ENCODE measurements at regions not wholly inside any gene's neighbourhood (a gene's known extent, or its start where the extent isn't known, plus 50 kb on each side); places are given as distances from the start of the nearest gene placed in this dataset.
A peak's percentile ranks its signal among the peaks of the same experiment; 100 is the strongest.

DNA sequence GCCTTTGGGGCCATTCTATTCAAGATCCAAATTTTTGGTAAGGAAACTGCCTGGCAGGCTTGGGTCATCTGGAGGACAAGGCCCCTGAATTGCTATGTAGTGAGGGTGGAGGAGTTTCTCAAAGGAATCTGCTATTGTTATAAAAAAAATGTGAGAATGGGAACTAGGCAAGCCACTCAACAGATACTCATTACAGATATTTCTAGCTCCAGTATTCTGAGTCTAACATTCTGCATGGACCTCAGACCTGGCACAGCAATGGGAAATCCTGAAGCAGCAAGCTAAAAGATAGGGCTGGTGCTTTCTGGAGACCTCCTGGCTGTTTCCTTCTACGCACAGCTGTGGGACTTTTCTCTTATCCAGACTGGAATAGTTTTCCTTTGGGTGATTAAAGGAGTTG is 430.7 kb upstream of the RBMS3 start:
- DNase-seq (ENCODE audit: low spot score) = no peak
- intact Hi-C loops (cut with DNase I) = no loop called here
- no peak for ATAC-seq

DNA sequence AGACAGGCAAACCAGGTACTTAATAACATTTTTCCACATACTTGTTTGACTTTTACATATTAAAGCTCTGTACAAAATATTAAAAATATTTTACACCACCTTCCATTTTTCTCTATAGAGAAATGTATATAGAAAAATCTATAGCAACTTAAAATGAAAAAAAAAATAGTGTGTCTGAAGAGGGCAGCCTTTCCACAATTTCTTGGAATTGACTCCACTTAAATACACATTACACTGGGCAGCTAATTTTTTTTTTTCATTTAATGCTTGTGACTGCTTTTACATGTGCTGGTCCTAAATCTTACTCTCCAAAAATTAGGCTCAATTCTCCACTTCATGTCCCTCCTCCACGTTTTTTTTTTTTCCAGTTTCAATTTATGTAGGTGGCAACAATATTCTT is 427.0 kb upstream of the RBMS3 start:
- intact Hi-C loops (cut with DNase I) = no loop called here
- ATAC-seq (no peak), DNase-seq (ENCODE audit: low spot score) (no peak)

DNA sequence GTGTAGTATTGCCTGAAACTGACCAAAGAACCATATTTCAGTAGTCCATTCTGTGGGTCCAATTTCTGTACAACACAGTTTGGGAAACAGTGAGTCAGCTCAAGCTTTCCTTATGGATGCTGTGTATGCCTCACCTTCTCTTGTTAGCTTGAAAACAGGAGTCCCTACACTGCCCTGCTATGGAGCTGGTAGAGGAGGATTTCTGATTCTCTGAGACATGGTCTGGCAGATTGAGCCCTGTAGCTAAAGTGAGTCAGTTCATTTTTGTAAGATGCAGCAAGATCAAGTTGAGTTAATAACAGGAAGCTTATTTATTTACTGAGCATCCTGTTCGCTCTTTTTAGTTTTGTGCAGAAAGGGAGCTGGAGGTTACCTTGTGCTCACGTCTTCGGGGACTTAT is 424.1 kb upstream of the RBMS3 start:
- DNase-seq (ENCODE audit: low spot score) (no peak), ATAC-seq (no peak)
- intact Hi-C loops (cut with DNase I) = loop anchor here (5.0 kb wide), 1 partner anchor 1116 kb away; no protein-coding TSS in a partner anchor

DNA sequence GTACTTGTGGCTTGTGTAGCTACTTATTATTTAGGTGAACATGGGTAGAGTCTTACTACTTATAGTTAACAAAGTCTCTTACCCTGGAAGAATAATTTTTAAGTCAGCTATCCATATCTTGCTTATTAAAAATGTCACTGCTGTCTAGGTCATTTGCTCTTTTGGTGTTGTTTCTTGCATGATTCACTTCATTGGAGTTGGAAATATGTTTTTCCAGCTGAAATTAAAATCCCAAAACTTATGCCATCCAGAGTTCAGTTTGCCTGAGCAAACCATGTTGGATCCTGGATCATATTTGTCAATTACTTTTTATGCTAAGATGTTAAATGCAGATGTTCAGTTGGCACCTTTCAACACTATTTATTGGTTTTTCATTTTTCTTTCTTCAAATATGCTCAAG is 421.0 kb upstream of the RBMS3 start:
- DNase-seq (ENCODE audit: low spot score) (no peak), ATAC-seq (peak; percentile 32)
- intact Hi-C loops (cut with DNase I) = loop anchor here (5.0 kb wide), 1 partner anchor 1112 kb away; no protein-coding TSS in a partner anchor

DNA sequence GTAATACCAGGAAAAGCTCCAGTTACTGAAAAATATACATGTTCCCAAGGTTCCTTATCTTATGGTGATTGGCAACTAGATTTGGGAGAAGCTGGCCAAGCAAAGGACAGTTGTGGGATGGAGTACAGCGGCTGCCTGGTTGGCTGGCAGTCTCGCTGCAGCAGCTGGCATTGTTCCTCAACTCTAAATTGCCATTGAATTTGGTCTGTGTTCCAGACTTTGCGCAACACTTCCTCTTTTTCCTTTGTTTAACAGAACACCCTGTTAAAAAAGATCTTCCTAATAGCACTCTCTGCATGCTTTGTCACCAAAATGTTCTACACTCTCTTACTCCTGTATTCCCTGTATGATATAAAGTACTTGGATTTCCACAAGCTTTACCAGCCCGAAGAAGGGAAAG is 420.6 kb upstream of the RBMS3 start:
- ATAC-seq = peak; percentile 82
- intact Hi-C loops (cut with DNase I) = no loop called here
- DNase-seq (ENCODE audit: low spot score) = no peak

DNA sequence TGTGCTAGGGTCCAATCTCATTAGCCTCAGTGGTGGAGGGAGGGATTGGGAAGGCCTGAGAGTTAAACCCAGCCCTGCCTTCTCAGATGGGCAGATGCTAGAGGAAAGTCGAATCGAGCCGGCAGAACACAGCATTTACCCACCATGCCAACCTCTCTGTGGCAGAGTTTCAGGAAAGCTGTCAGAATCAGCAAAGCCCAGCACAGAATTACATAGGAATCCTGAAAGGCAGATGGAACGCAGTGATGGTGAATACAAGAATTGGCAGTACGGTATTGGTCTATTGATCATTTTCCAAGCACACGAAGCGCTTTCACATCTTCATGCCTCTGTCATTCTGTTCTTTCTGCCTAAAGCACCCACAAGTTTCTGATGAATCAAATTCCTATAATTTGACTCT is 417.7 kb upstream of the RBMS3 start:
- intact Hi-C loops (cut with DNase I) = no loop called here
- ATAC-seq (no peak), DNase-seq (ENCODE audit: low spot score) (no peak)

DNA sequence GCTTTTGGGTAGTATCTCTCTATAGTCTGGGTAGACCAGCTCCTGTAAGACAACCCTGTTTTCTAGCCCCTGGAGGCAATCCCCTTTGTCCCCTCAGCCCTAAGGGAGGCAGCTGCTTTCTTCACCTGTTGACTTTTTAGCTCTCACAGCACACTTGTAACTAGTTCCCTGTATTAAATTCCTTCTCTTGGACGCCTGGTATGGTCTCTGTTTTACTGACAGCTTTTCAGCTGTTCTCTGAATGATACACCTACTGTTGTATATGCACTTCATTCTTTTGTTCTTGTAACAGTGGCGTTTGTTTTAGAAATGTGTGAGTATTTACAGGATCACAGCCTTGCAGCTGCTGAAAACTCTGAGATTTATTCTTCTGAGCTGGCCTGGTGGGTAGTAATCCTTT is 413.0 kb upstream of the RBMS3 start:
- intact Hi-C loops (cut with DNase I) = no loop called here
- no peak for ATAC-seq
- no peak for DNase-seq (ENCODE audit: low spot score)

DNA sequence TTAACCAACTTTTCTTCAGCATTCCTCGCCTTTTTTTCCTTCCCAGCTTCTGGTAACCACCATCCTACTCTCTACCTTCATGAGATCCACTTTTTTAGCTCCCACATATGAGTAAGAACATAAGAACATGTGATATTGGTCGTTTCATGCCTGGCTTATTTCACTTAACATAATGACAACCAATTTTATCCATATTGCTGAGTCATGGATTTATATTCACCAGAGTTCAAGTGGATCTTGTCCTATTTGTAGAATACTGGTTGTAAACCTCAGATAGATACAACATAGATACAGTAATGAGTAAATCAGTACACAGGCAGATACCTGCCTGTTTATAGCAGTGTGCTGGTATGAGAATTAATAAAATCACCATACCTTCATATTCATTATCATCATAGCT is 412.0 kb upstream of the RBMS3 start:
- DNase-seq (ENCODE audit: low spot score) = no peak
- ATAC-seq = no peak
- intact Hi-C loops (cut with DNase I) = no loop called here

DNA sequence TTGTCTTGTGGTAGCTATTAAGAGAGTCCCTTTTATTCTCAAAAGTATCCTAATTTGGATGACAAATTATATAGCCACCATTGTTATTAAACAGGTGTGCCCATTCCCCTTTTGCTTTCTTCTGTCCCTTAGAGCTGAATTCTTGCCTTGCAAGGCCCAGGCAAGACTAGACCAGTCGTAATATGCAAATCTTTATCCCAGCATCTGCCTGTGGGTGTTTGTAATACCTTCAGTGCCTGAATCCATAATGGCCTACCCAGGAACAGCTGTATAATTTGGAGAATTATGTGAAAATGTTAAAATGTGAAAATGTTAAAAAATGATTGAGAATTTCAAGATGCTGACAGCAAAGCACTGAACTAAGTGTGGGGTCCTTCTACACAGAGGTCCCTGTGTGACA is 403.0 kb upstream of the RBMS3 start:
- ATAC-seq = no peak
- no peak for DNase-seq (ENCODE audit: low spot score)

DNA sequence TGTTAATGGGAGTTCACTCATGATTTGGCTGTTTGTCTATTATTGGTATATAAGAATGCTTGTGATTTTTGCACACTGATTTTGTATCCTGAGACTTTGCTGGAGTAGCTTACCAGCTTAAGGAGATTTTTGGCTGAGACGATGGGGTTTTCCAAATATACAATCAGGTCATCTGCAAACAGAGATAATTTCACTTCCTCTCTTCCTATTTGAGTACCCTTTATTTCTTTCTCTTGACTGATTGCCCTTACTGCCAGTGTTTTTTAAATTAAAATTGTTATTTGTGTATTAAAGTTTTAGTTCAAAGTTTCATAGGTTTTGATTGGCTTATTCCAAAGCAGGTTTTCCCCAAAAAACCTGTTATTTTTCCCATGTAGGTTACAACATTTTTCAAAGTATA is 390.5 kb upstream of the RBMS3 start:
- ATAC-seq (no peak), DNase-seq (ENCODE audit: low spot score) (no peak)
- intact Hi-C loops (cut with DNase I) = no loop called here

More for the DNA sequence above, 403.0 kb upstream of the RBMS3 start:
- intact Hi-C loops (cut with DNase I) = no loop called here

DNA sequence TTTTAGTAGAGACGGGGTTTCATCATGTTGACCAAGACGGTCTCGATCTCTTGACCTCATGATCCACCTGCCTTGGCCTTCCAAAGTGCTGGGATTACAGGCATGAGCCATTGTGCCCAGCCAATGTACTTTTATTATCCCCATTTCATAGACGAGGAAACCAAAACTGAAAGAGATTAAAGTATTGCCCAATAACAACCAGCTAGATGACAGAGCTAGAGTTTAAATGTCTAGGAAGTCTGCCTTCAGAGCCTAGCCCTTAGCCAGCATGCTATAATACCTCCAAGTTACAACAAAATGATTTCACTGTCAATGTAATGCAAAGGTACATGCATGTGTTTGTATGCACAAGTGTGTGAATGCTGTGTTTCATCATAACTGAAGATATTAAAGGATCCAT is 389.4 kb upstream of the RBMS3 start:
- DNase-seq (ENCODE audit: low spot score) (no peak), ATAC-seq (no peak)

DNA sequence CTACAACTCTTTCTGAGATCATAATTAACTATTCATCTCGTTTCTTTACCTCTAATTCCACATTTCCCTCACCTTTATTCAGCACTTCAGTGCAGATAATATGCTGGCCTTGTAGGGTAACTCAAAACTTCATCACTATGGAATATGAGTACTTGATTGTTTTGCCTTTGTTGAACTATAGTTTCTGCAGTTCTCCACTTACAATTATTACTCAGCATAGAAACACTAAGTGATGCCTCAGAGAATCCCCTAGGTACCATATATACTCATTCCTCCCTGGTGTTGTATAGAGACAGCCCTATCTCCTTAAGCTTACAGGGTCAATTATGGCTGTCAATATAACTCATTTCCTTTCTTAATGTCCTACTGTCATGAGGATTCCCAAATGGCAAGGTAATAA is 380.6 kb upstream of the RBMS3 start:
- intact Hi-C loops (cut with DNase I) = no loop called here
- DNase-seq (ENCODE audit: low spot score) = no peak
- ATAC-seq = no peak

More for the DNA sequence above, 389.4 kb upstream of the RBMS3 start:
- intact Hi-C loops (cut with DNase I) = no loop called here

DNA sequence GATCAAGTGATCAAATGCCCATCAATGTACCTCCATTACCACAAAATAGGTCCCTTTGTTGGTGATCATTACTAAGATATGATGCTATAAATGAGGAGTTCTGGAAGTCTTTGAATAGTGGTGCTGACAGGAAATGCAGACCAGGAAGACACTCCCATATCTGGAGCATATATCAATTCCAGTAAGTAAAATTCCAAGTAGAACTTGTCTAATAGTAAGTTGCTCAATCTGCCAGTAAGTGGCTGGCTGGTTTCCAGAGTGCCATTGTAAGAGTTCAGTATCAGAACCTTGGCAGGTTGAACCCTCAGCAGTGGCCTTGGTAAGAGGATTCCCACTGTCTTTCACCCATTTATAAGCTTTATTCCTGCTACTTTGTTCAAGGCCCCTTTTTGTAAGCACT is 379.9 kb upstream of the RBMS3 start:
- intact Hi-C loops (cut with DNase I) = no loop called here
- DNase-seq (ENCODE audit: low spot score) = peak; percentile 58
- ATAC-seq = no peak

DNA sequence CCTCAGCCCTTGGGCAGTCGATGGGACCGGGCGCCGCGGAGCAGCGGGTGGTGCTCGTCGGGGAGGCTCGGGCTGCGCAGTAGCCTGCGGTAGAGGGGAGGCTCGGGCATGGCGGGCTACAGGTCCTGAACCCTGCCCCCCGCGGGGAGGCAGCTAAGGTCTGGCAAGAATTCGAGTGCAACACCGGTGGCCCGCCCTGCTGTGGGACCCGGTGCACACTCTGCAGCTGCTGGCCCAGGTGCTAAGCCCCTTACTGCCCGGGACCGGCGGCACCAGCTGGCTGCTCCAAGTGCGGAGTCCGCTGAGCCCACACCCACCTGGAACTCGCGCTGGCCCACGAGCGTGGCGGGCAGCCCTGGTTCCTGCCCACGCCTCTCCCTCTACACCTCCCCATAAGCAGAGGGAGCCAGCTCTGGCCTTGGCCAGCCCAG is 377.7 kb upstream of the RBMS3 start:
- intact Hi-C loops (cut with DNase I) = no loop called here
- ATAC-seq (peak; percentile 20), DNase-seq (ENCODE audit: low spot score) (no peak)

DNA sequence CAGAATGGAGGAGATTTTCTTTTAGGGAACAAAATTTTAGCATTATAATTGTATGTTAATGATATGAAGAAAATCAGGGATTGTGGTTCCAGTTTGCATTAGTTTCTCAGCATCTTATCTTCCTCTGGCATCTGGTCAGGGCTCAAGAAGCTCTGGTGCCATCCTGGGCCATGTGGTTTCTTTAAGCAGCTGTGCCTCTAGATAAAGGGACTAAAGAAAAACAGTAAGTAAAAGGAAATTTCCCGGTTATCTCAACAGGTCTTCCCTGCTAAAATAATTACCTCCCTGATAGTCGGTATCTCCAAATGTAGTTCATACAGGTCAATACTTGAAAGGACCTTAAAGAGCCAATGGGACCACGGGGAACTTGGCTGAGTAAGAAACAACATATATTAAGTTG is 375.1 kb upstream of the RBMS3 start:
- ATAC-seq (no peak), DNase-seq (ENCODE audit: low spot score) (no peak)
- intact Hi-C loops (cut with DNase I) = no loop called here

DNA sequence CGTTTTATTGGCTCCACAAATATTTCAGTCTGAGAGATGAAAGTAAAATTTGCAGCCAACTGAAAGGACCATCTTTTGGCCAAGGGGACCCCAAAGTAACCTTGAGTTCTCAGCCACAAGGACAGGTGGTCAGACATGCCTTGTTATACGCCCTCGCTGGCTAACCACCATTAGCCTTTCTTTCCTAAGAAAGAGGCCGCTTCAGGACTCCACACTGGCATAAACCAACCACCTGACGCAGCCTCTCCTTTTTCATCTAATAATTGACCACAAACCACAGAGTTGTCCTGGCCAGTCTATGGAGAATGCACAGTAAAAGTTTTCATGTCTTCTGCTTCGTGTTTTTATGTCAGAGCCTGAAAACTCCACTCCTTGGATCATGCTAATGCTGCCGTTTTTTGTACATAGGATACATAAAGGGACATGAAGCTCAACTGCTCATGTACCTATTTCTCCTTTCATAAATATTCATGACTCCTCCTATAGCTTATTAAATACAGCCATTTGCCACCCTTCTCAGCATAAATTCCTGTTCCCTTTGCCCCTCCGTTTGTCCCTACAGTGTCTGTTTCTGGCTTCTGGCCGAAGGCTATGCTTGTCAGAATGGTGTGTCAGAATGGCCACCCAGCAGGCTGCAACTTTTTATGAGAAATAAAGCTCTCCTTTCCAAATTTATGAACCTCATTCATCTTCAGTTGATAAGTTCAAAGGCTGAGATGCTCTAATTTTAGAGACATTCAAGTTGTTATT is 374.1 kb upstream of the RBMS3 start:
- ATAC-seq = no peak
- intact Hi-C loops (cut with DNase I) = no loop called here
- no peak for DNase-seq (ENCODE audit: low spot score)

DNA sequence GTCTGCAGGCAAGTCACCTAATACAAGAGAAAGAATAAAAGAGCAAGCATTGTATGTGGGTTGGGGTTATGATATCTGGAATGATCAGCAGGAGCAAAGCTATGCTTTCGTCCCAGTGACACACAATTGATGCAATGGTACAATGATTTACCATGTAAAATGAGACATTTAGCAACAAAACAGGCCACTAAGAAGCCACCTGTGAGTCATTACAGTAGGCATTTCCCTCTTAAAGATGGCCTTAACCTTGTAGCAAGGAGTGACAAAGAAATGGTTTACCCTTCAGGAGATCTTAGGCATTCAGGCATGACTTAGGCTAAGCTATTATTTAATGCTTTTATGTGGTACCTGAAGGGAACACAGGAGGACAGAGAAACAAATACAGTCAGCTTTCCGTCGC is 373.3 kb upstream of the RBMS3 start:
- intact Hi-C loops (cut with DNase I) = no loop called here
- no peak for ATAC-seq
- DNase-seq (ENCODE audit: low spot score) = no peak

DNA sequence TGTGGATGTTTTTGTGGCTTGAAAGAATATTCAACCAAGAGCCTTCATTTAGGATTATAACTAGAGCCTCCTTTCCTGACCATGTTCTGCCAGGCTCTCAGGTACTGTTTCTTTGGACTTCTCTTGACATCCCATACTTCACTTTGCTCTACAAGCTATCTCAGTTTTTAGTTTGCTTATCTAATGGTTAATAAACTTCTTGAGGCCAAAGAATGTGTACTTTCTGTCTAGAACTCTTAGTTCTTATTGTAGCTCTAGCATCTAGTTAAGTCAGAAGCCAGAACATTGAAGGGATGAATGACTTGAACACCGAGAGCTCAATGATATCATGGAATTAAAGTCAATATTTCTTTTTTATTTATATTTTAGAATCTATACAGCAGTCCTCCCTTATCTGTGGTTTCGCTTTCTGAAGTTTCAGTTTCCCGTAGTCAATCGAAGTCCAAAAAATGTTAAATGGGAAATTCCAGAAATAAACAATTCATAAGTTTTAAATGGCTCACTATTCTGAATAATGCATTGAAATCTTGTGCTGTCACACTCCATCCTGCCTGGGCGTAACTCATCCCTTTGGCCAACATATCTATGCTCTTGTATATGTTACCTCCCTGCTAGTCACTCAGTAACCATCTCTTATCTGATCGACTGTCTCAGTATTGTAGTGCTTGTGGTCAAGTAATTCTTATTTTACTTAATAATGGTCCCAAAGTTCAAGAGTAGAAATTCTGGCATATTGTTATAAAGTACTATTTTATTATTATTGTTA is 368.6 kb upstream of the RBMS3 start:
- DNase-seq (ENCODE audit: low spot score) (no peak), ATAC-seq (no peak)
- intact Hi-C loops (cut with DNase I) = no loop called here

DNA sequence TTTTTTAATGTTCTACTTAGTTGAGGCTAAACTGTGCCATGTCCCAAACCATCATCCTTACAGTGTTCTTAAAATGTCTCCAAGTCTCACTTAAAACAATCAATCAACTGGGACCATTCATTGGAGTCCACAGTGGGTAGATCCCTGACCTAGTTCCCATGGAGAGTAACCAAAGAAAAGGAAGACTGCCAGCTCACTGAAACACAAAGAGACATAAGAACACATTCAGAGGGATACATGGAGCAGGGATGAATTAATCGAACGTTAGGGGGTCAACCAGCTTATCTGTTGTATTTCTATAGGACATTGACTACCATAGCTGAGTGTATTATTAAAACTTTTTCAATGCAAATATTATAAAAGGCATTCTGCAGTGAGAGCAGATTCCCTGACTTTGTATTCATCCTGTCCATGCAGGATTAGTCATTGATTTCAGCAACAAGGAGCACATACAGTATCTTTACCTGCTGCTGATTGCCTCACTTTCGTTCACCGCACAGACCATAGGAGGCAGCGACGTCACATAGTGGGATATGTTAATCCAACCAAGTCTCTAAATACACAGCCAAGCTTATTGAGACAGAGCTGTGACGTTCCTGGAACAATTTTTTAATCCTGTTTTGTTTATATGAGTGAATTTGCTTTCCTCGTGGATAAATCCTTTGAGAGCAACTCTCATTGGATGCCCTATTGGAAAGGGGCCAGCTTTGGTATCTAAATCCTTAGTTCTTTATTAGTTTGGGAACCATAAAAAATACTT is 364.9 kb upstream of the RBMS3 start:
- DNase-seq (ENCODE audit: low spot score) = no peak
- intact Hi-C loops (cut with DNase I) = no loop called here
- ATAC-seq = peak; percentile 55

Measured in sciatic nerve (tissue), 2 donors.